ENCODE measurements at regions not wholly inside any gene's neighbourhood (a gene's known extent, or its start where the extent isn't known, plus 50 kb on each side); places are given as distances from the start of the nearest gene placed in this dataset.

DNA sequence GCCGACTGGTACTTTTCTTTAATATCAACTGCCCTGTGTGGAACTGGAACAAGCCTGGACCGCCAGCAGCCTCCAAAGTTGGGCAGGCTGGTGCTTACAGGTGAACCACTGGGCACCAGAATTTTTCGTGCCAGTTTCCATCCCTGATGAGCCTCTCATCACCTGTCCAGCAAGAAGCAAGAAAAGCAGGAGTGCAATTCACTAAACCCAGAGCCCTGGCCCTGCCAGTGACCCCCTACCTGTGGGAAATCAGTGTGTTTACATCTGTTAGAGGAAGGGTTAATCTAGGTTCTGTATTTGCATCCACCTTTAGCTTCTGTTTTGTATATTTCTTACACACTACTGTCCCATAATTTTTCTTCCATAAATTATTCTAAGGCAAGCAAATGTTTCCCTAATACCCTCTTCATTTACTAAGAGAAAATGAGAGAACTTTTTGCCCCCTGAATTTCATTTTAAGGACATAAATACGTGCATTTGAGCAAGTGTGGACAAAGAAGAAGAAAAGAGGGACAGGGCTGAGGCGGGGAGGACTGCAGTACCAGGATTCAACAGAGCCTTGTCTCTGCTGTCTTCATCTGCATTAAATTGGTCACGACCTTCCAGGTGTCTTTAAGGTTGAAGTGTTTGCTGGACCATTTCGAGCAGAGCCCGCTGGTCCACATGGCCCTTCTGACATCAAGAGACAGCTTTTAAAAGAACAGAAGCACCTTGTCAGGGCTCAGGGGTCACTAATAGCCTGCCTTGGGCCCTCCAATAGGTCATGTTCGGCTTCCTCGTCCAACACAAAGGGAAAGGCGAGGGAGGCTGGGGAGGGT, 763.1 kb downstream of the BCL11A start:
- intact Hi-C loops (cut with micrococcal nuclease; ENCODE audit: unreplicated experiment) (no loop called here), in situ Hi-C loops (cut with HindIII; ENCODE audit: low pct_unique_long_range_greater_than_20kb, low sequenced_read_pairs) (no loop called here)
- no peak for ATAC-seq
- H3K4me3 ChIP-seq (ENCODE audit: low read depth in 2 of 2, low read length in 2 of 2): no peak overlapping the region
- TF ChIP-seq, protein P1, sequence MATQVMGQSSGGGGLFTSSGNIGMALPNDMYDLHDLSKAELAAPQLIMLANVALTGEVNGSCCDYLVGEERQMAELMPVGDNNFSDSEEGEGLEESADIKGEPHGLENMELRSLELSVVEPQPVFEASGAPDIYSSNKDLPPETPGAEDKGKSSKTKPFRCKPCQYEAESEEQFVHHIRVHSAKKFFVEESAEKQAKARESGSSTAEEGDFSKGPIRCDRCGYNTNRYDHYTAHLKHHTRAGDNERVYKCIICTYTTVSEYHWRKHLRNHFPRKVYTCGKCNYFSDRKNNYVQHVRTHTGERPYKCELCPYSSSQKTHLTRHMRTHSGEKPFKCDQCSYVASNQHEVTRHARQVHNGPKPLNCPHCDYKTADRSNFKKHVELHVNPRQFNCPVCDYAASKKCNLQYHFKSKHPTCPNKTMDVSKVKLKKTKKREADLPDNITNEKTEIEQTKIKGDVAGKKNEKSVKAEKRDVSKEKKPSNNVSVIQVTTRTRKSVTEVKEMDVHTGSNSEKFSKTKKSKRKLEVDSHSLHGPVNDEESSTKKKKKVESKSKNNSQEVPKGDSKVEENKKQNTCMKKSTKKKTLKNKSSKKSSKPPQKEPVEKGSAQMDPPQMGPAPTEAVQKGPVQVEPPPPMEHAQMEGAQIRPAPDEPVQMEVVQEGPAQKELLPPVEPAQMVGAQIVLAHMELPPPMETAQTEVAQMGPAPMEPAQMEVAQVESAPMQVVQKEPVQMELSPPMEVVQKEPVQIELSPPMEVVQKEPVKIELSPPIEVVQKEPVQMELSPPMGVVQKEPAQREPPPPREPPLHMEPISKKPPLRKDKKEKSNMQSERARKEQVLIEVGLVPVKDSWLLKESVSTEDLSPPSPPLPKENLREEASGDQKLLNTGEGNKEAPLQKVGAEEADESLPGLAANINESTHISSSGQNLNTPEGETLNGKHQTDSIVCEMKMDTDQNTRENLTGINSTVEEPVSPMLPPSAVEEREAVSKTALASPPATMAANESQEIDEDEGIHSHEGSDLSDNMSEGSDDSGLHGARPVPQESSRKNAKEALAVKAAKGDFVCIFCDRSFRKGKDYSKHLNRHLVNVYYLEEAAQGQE (IDR thresholded peaks at IDR 0.05; ENCODE audit: insufficient read depth in 1 of 2, low read depth in 2 of 2, low read length in 1 of 2): no peak
- no peak for TF ChIP-seq SIN3A (IDR thresholded peaks at IDR 0.05; ENCODE audit: borderline replicate concordance, insufficient read depth, low read depth, low read length)
- TF ChIP-seq, protein P2, sequence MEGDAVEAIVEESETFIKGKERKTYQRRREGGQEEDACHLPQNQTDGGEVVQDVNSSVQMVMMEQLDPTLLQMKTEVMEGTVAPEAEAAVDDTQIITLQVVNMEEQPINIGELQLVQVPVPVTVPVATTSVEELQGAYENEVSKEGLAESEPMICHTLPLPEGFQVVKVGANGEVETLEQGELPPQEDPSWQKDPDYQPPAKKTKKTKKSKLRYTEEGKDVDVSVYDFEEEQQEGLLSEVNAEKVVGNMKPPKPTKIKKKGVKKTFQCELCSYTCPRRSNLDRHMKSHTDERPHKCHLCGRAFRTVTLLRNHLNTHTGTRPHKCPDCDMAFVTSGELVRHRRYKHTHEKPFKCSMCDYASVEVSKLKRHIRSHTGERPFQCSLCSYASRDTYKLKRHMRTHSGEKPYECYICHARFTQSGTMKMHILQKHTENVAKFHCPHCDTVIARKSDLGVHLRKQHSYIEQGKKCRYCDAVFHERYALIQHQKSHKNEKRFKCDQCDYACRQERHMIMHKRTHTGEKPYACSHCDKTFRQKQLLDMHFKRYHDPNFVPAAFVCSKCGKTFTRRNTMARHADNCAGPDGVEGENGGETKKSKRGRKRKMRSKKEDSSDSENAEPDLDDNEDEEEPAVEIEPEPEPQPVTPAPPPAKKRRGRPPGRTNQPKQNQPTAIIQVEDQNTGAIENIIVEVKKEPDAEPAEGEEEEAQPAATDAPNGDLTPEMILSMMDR (IDR thresholded peaks at IDR 0.05): no peak
- TF ChIP-seq POLR2AphosphoS5 (IDR thresholded peaks at IDR 0.05; ENCODE audit: low read depth, low read length): no peak
- TF ChIP-seq TCF7L2 (IDR thresholded peaks at IDR 0.05; ENCODE audit: low read depth, low read length): no peak
- H3K27me3 ChIP-seq (ENCODE audit: control insufficient read depth, insufficient read depth, low read length): no peaks in the 10 kb centered on the region
- H3K27ac ChIP-seq (ENCODE audit: low read length): no peak overlapping the region
- CTCF ChIA-PET: no interaction called here
- BruUV-seq (replicated peaks): no TSS peak
- no peaks in the 10 kb centered on the region for H3K9me3 ChIP-seq (ENCODE audit: control insufficient read depth, insufficient read depth, low read depth, low read length)
- no peak for DNase-seq (ENCODE audit: low read depth, low spot score)
- no peaks in the 10 kb centered on the region for H3K36me3 ChIP-seq (ENCODE audit: control insufficient read depth, insufficient read depth, low read length)
- POLR2A ChIA-PET: no interaction called here
- H3K4me1 ChIP-seq (ENCODE audit: control insufficient read depth, insufficient read depth, low read length): no peaks in the 10 kb centered on the region

DNA sequence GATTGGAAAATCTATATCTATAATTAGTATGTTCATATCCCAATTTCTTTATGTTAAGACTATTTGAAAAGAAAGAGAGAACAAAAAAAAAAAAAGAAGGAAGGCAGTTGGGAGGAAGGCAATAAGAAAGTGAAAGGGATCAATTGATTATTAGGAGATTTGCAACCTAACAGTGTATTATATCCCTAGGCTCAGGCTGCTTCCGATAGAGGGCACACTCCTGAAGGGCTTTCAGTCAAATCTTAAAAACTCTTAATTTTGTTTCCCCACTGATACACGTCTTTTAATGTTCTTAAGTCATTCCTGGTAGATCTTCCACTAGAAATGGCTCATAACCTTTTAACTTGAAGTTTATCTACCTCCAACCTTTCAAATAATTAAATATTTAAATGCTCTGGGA, 763.9 kb downstream of the BCL11A start:
- no peak for ATAC-seq
- H3K27ac ChIP-seq (ENCODE audit: low read length): no peak overlapping the region
- POLR2A ChIA-PET: no interaction called here
- H3K4me1 ChIP-seq (ENCODE audit: control insufficient read depth, insufficient read depth, low read length): no peaks in the 10 kb centered on the region
- H3K27me3 ChIP-seq (ENCODE audit: control insufficient read depth, insufficient read depth, low read length): no peaks in the 10 kb centered on the region
- no TSS peak for BruUV-seq (replicated peaks)
- DNase-seq (ENCODE audit: low read depth, low spot score): no peak
- in situ Hi-C loops (cut with HindIII; ENCODE audit: low pct_unique_long_range_greater_than_20kb, low sequenced_read_pairs): no loop called here
- TF ChIP-seq TCF7L2 (IDR thresholded peaks at IDR 0.05; ENCODE audit: low read depth, low read length) (no peak), POLR2AphosphoS5 (IDR thresholded peaks at IDR 0.05; ENCODE audit: low read depth, low read length) (no peak), SIN3A (IDR thresholded peaks at IDR 0.05; ENCODE audit: borderline replicate concordance, insufficient read depth, low read depth, low read length) (no peak)
- TF ChIP-seq, protein P1 (IDR thresholded peaks at IDR 0.05; ENCODE audit: insufficient read depth in 1 of 2, low read depth in 2 of 2, low read length in 1 of 2): no peak
- TF ChIP-seq, protein P2 (IDR thresholded peaks at IDR 0.05): no peak
- CTCF ChIA-PET: no interaction called here
- no peak overlapping the region for H3K4me3 ChIP-seq (ENCODE audit: low read depth in 2 of 2, low read length in 2 of 2)
- no peaks in the 10 kb centered on the region for H3K36me3 ChIP-seq (ENCODE audit: control insufficient read depth, insufficient read depth, low read length)
- no peaks in the 10 kb centered on the region for H3K9me3 ChIP-seq (ENCODE audit: control insufficient read depth, insufficient read depth, low read depth, low read length)
- intact Hi-C loops (cut with micrococcal nuclease; ENCODE audit: unreplicated experiment): no loop called here
